Neural cell (in vitro differentiated cells): ENCODE measurements at regions not wholly inside any gene's neighbourhood (a gene's known extent, or its start where the extent isn't known, plus 50 kb on each side); places are given as distances from the start of the nearest gene placed in this dataset.

Experiments used
- H2AFZ ChIP-seq: fragments of 200-600, 300-800 bp; sonication (generic), shearing (Covaris generic); 2 replicates; pipeline ENCODE4 v1.6.0; 2014; ENCODE audit warnings: low read depth, mild to moderate bottlenecking, antibody characterized with exemption, low read length, moderate library complexity
- H3F3A ChIP-seq: fragments of 200-600 bp; shearing (Covaris generic); 2 replicates; pipeline ENCODE4 v1.6.1; 2016; ENCODE audit warnings: mild to moderate bottlenecking, moderate library complexity, mixed read lengths, antibody characterized with exemption, low read length; ENCODE audit not compliant: insufficient read depth, poor library complexity, severe bottlenecking
- H3K27ac ChIP-seq: fragments of 200-600, 300-800 bp; sonication (generic), shearing (Covaris generic); 2 replicates; pipeline ENCODE4 v1.5.1; 2014; ENCODE audit warnings: mild to moderate bottlenecking, low read length, moderate library complexity
- H3K27me3 ChIP-seq: fragments of 300-800, 200-600 bp; sonication (generic), shearing (Covaris generic); 2 replicates; pipeline ENCODE4 v1.6.0; 2014; ENCODE audit warnings: mild to moderate bottlenecking, low read depth, low read length, moderate library complexity; ENCODE audit not compliant: insufficient read depth
- H3K36me3 ChIP-seq: fragments of 300-800, 200-600 bp; sonication (generic), shearing (Covaris generic); 2 replicates; pipeline ENCODE4 v1.5.1; 2014; ENCODE audit warnings: mild to moderate bottlenecking, antibody characterized with exemption, low read length, moderate library complexity; ENCODE audit not compliant: insufficient read depth
- H3K4me2 ChIP-seq: fragments of 300-800, 200-600 bp; sonication (generic), shearing (Covaris generic); 2 replicates; pipeline ENCODE4 v1.6.0; 2014; ENCODE audit warnings: mild to moderate bottlenecking, low read length
- H3K4me3 ChIP-seq: fragments of 300-800, 200-600 bp; sonication (generic), shearing (Covaris generic); 2 replicates; pipeline ENCODE4 v1.5.1; 2014; ENCODE audit warnings: mild to moderate bottlenecking, low read length, moderate library complexity
- H3K79me2 ChIP-seq: fragments of 200-600 bp; shearing (Covaris generic); replicated peaks from 2 replicates; pipeline ENCODE4 v1.6.0; 2014; ENCODE audit warnings: mild to moderate bottlenecking, low read length, moderate library complexity; ENCODE audit not compliant: insufficient read depth
- H3K9ac ChIP-seq: fragments of 300-800, 200-600 bp; sonication (generic), shearing (Covaris generic); 2 replicates; pipeline ENCODE4 v1.6.1; 2016; ENCODE audit warnings: mild to moderate bottlenecking, low read length, mixed read lengths
- H3K9me2 ChIP-seq: fragments of 200-600 bp; shearing (Covaris generic); 2 replicates; pipeline ENCODE4 v1.6.1; 2016; ENCODE audit warnings: mild to moderate bottlenecking, low read length, mixed read lengths; ENCODE audit not compliant: insufficient read depth
- H3K9me3 ChIP-seq: fragments of 200-600, 300-800 bp; sonication (generic), shearing (Covaris generic); 2 replicates; pipeline ENCODE4 v1.6.1; 2016; ENCODE audit warnings: mild to moderate bottlenecking, mixed run types, low read length, moderate library complexity, mixed read lengths
- H4K20me1 ChIP-seq: fragments of 200-600 bp; shearing (Covaris generic); 2 replicates; pipeline ENCODE4 v1.6.1; 2016; ENCODE audit warnings: mild to moderate bottlenecking, mixed run types; ENCODE audit not compliant: insufficient read depth
- CTCF ChIP-seq: fragments of 450-650 bp; IDR thresholded peaks from 2 replicates; pipeline ENCODE4 v1.5.1; 2014; ENCODE audit warnings: antibody characterized with exemption, mild to moderate bottlenecking, moderate library complexity; ENCODE audit not compliant: poor library complexity, severe bottlenecking
- EP300 ChIP-seq: fragments of 450-650 bp; conservative IDR thresholded peaks from 2 replicates; pipeline ENCODE4 v1.6.1; 2014; ENCODE audit warnings: antibody characterized with exemption, mild to moderate bottlenecking, moderate library complexity; ENCODE audit not compliant: poor library complexity, severe bottlenecking
- EZH2 ChIP-seq: fragments of 200-600, 300-800 bp; shearing (Covaris generic), sonication (generic); IDR thresholded peaks from 2 replicates; pipeline ENCODE4 v1.6.1; 2014; ENCODE audit warnings: antibody characterized with exemption, low read length, borderline replicate concordance, mild to moderate bottlenecking; ENCODE audit not compliant: insufficient read depth, poor library complexity, severe bottlenecking
- MXI1 ChIP-seq: fragments of 450-650 bp; conservative IDR thresholded peaks from 2 replicates; pipeline ENCODE4 v1.6.1; 2014; ENCODE audit warnings: antibody characterized with exemption, mild to moderate bottlenecking; ENCODE audit not compliant: poor library complexity, severe bottlenecking
- POLR2AphosphoS5 ChIP-seq: IDR thresholded peaks from 2 replicates; pipeline ENCODE4 v1.6.1; 2012
- RAD21 ChIP-seq: fragments of 450-650 bp; conservative IDR thresholded peaks from 2 replicates; pipeline ENCODE4 v1.6.1; 2014; ENCODE audit warnings: antibody characterized with exemption, mild to moderate bottlenecking, moderate library complexity
- REST ChIP-seq: IDR thresholded peaks from 2 replicates; pipeline ENCODE4 v1.6.1; 2012; ENCODE audit warnings: borderline replicate concordance
- SMC3 ChIP-seq: fragments of 450-650 bp; conservative IDR thresholded peaks from 2 replicates; pipeline ENCODE4 v1.6.1; 2014; ENCODE audit warnings: antibody characterized with exemption, mild to moderate bottlenecking, moderate library complexity; ENCODE audit not compliant: poor library complexity
- TAF1 ChIP-seq: IDR thresholded peaks from 2 replicates; pipeline ENCODE4 v1.6.1; 2012; ENCODE audit warnings: low read depth

- no peaks in the 10 kb centered on the region for H3K27me3 ChIP-seq
- no peak overlapping the region for H3K27ac ChIP-seq
- no peaks in the 10 kb centered on the region for H3K79me2 ChIP-seq
- no peaks in the 10 kb centered on the region for H3K36me3 ChIP-seq
- H3K9me3 ChIP-seq: no peaks in the 10 kb centered on the region
- no peak overlapping the region for H3K4me3 ChIP-seq
- H2AFZ ChIP-seq: no peak overlapping the region
- no peaks in the 10 kb centered on the region for H3K9me2 ChIP-seq
- H3K4me2 ChIP-seq: no peak overlapping the region
- H3K9ac ChIP-seq: no peak overlapping the region
- TF ChIP-seq CTCF (no peak), POLR2AphosphoS5 (no peak), SMC3 (no peak), RAD21 (no peak), REST (no peak), MXI1 (no peak), EZH2 (no peak), EP300 (no peak), TAF1 (no peak)
- H3F3A ChIP-seq: no peaks in the 10 kb centered on the region
- no peaks in the 10 kb centered on the region for H4K20me1 ChIP-seq
These were observed 894.4 kb downstream of the SLITRK5 start for GRCh38 chr13:88565566-88565965.

GRCh38 chr13:88585861-88586260 lies 914.7 kb downstream of the SLITRK5 start:
- TF ChIP-seq CTCF (no peak), SMC3 (no peak), MXI1 (no peak), EZH2 (no peak), TAF1 (no peak), POLR2AphosphoS5 (no peak), RAD21 (no peak), EP300 (no peak), REST (no peak)
- H3K36me3 ChIP-seq: no peaks in the 10 kb centered on the region

More at GRCh38 chr13:88585861-88586260, 914.7 kb downstream of the SLITRK5 start:
- no peaks in the 10 kb centered on the region for H3K9me2 ChIP-seq
- H3K9ac ChIP-seq: no peak overlapping the region
- H3K4me3 ChIP-seq: no peak overlapping the region
- no peaks in the 10 kb centered on the region for H3K9me3 ChIP-seq
- no peak overlapping the region for H3K4me2 ChIP-seq
- H3K27ac ChIP-seq: no peak overlapping the region
- no peaks in the 10 kb centered on the region for H3K79me2 ChIP-seq
- H4K20me1 ChIP-seq: no peaks in the 10 kb centered on the region
- H3F3A ChIP-seq: no peaks in the 10 kb centered on the region
- H3K27me3 ChIP-seq: no peaks in the 10 kb centered on the region
- H2AFZ ChIP-seq: no peak overlapping the region
